ENCODE measurements at regions not wholly inside any gene's neighbourhood (a gene's known extent, or its start where the extent isn't known, plus 50 kb on each side); places are given as distances from the start of the nearest gene placed in this dataset.

GRCh38 chr3:95567346-95567745 is 1247.0 kb upstream of the EPHA6 start:
- H3K9me2 ChIP-seq (ENCODE audit: insufficient read depth), result no peaks in the 10 kb centered on the region
- peaks cover 23% of the 10 kb centered on the region for H3K4me1 Mint-ChIP-seq
- H3K4me3 Mint-ChIP-seq, result no peak overlapping the region
- no peaks in the 10 kb centered on the region for H3K79me2 ChIP-seq (replicated peaks; ENCODE audit: insufficient read depth)
- DNase-seq (ENCODE audit: low spot score), result peak; percentile 6
- ATAC-seq, result no peak
- no peak overlapping the region for H3K27ac ChIP-seq (ENCODE audit: low read depth)
- no peaks in the 10 kb centered on the region for H4K20me1 ChIP-seq (replicated peaks; ENCODE audit: insufficient read depth)
- no peaks in the 10 kb centered on the region for H3K27me3 ChIP-seq (ENCODE audit: insufficient read depth)
- H3K36me3 Mint-ChIP-seq (ENCODE audit: low read depth), result no peaks in the 10 kb centered on the region; the same call in 2 of the 3 replicates
- H3K4me3 ChIP-seq, result no peak overlapping the region
- H3K4me1 ChIP-seq (ENCODE audit: insufficient read depth), result peaks cover 22% of the 10 kb centered on the region
- no peaks in the 10 kb centered on the region for H3F3A ChIP-seq (replicated peaks; ENCODE audit: low read depth)
- TF ChIP-seq JUNB (IDR thresholded peaks at IDR 0.05; ENCODE audit: unreplicated experiment) (no peak), POLR2AphosphoS5 (IDR thresholded peaks at IDR 0.05; ENCODE audit: low read depth) (no peak), CTCF (conservative IDR thresholded peaks at IDR 0.05; ENCODE audit: low read depth in 2 of 2) (no peak), NANOG (IDR thresholded peaks at IDR 0.05; ENCODE audit: borderline replicate concordance) (no peak), EZH2 (IDR thresholded peaks at IDR 0.05; ENCODE audit: low read depth, unreplicated experiment) (no peak)
- TF ChIP-seq, protein P1, sequence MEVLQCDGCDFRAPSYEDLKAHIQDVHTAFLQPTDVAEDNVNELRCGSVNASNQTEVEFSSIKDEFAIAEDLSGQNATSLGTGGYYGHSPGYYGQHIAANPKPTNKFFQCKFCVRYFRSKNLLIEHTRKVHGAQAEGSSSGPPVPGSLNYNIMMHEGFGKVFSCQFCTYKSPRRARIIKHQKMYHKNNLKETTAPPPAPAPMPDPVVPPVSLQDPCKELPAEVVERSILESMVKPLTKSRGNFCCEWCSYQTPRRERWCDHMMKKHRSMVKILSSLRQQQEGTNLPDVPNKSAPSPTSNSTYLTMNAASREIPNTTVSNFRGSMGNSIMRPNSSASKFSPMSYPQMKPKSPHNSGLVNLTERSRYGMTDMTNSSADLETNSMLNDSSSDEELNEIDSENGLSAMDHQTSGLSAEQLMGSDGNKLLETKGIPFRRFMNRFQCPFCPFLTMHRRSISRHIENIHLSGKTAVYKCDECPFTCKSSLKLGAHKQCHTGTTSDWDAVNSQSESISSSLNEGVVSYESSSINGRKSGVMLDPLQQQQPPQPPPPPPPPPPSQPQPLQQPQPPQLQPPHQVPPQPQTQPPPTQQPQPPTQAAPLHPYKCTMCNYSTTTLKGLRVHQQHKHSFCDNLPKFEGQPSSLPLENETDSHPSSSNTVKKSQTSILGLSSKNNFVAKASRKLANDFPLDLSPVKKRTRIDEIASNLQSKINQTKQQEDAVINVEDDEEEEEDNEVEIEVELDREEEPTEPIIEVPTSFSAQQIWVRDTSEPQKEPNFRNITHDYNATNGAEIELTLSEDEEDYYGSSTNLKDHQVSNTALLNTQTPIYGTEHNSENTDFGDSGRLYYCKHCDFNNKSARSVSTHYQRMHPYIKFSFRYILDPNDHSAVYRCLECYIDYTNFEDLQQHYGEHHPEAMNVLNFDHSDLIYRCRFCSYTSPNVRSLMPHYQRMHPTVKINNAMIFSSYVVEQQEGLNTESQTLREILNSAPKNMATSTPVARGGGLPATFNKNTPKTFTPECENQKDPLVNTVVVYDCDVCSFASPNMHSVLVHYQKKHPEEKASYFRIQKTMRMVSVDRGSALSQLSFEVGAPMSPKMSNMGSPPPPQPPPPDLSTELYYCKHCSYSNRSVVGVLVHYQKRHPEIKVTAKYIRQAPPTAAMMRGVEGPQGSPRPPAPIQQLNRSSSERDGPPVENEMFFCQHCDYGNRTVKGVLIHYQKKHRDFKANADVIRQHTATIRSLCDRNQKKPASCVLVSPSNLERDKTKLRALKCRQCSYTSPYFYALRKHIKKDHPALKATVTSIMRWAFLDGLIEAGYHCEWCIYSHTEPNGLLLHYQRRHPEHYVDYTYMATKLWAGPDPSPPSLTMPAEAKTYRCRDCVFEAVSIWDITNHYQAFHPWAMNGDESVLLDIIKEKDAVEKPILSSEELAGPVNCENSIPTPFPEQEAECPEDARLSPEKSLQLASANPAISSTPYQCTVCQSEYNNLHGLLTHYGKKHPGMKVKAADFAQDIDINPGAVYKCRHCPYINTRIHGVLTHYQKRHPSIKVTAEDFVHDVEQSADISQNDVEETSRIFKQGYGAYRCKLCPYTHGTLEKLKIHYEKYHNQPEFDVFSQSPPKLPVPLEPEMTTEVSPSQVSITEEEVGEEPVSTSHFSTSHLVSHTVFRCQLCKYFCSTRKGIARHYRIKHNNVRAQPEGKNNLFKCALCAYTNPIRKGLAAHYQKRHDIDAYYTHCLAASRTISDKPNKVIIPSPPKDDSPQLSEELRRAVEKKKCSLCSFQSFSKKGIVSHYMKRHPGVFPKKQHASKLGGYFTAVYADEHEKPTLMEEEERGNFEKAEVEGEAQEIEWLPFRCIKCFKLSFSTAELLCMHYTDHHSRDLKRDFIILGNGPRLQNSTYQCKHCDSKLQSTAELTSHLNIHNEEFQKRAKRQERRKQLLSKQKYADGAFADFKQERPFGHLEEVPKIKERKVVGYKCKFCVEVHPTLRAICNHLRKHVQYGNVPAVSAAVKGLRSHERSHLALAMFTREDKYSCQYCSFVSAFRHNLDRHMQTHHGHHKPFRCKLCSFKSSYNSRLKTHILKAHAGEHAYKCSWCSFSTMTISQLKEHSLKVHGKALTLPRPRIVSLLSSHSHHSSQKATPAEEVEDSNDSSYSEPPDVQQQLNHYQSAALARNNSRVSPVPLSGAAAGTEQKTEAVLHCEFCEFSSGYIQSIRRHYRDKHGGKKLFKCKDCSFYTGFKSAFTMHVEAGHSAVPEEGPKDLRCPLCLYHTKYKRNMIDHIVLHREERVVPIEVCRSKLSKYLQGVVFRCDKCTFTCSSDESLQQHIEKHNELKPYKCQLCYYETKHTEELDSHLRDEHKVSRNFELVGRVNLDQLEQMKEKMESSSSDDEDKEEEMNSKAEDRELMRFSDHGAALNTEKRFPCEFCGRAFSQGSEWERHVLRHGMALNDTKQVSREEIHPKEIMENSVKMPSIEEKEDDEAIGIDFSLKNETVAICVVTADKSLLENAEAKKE (CRISPR knock-in tag; IDR thresholded peaks at IDR 0.05), result no peak
- H2AFZ ChIP-seq, result no peak overlapping the region
- no peaks in the 10 kb centered on the region for H3K36me3 ChIP-seq (ENCODE audit: insufficient read depth)
- H3K27ac Mint-ChIP-seq, result no peak overlapping the region
- H3K9me3 Mint-ChIP-seq, result peaks cover 4% of the 10 kb centered on the region; the same call in 1 of the 3 replicates
- H3K4me2 ChIP-seq, result no peak overlapping the region
- peaks cover 2% of the 10 kb centered on the region for H3K27me3 Mint-ChIP-seq (ENCODE audit: insufficient read depth, low read depth, poor library complexity)

Measured in GM23338 (cell line).